Fibroblast of lung (primary cell): ENCODE measurements at regions not wholly inside any gene's neighbourhood (a gene's known extent, or its start where the extent isn't known, plus 50 kb on each side); places are given as distances from the start of the nearest gene placed in this dataset.

ENCODE experiments used
- EZH2 ChIP-seq: IDR thresholded peaks from 2 replicates; pipeline ENCODE4 v1.5.1; 2012; ENCODE audit warnings: low read length, control low read depth, mild to moderate bottlenecking; ENCODE audit errors: missing control alignments
- TF ChIP-seq, protein P1 (sequence below), 2 donors: IDR thresholded peaks in 1 of 2; conservative IDR thresholded peaks in 1 of 2; 1 replicate in 1 of 2; 2 replicates in 1 of 2; pipeline ENCODE4 v1.5.1; 2011 to 2012; ENCODE audit warnings: low read length in 2 of 2, control low read depth in 1 of 2, inconsistent platforms in 1 of 2, low read depth in 1 of 2, mild to moderate bottlenecking in 1 of 2

DNA sequence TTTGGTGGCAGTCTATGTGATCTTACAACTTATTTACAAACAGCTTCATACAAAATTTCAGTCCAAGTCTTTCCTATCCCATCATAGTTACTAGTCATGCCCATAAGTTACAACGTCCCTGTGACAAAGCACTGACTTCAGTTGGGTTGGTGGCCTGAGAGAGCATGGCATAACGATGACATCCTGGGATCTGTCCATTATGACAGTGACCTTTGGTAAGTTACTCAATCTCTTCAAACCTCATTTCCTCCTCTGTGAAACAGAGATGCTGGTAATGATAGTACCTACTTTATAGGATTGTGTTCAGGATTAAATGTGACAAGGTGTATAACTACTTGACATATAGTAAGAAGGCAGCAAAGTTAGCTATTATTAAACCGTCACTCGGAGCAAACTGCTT is 55.4 kb upstream of the ATP5MC3 start:
- TF ChIP-seq, protein P1, sequence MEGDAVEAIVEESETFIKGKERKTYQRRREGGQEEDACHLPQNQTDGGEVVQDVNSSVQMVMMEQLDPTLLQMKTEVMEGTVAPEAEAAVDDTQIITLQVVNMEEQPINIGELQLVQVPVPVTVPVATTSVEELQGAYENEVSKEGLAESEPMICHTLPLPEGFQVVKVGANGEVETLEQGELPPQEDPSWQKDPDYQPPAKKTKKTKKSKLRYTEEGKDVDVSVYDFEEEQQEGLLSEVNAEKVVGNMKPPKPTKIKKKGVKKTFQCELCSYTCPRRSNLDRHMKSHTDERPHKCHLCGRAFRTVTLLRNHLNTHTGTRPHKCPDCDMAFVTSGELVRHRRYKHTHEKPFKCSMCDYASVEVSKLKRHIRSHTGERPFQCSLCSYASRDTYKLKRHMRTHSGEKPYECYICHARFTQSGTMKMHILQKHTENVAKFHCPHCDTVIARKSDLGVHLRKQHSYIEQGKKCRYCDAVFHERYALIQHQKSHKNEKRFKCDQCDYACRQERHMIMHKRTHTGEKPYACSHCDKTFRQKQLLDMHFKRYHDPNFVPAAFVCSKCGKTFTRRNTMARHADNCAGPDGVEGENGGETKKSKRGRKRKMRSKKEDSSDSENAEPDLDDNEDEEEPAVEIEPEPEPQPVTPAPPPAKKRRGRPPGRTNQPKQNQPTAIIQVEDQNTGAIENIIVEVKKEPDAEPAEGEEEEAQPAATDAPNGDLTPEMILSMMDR (conservative IDR thresholded peaks at IDR 0.05 in 1 of 2, IDR thresholded peaks at IDR 0.05 in 1 of 2; ENCODE audit: low read depth in 1 of 2, low read length in 2 of 2), result no peak
- no peak for TF ChIP-seq EZH2
